Mucosa of descending colon (tissue), 3 donors: ENCODE measurements at regions not wholly inside any gene's neighbourhood (a gene's known extent, or its start where the extent isn't known, plus 50 kb on each side); places are given as distances from the start of the nearest gene placed in this dataset.

Experiments
- ATAC-seq: fragments of 200-7000 bp; cut with Tn5 transposase; one replicate; pipeline ENCODE4 v1.9.1; 2020; ENCODE audit warnings: mild to moderate bottlenecking, moderate library complexity
- DNase-seq, 3 donors: peaks; one replicate each; pipeline ENCODE4 v3.0.0-alpha.2; 2020
- H3K36me3 ChIP-seq: fragments of 200-600 bp; one replicate; pipeline ENCODE4 v1.8.0; 2021; ENCODE audit warnings: low read depth, mild to moderate bottlenecking
- H3K4me1 ChIP-seq: fragments of 200-600 bp; one replicate; pipeline ENCODE4 v1.8.0; 2021; ENCODE audit warnings: low read depth, mild to moderate bottlenecking
- H3K4me3 ChIP-seq: fragments of 200-600 bp; one replicate; pipeline ENCODE4 v1.8.0; 2021; ENCODE audit warnings: mild to moderate bottlenecking
- H3K9me3 ChIP-seq: fragments of 200-600 bp; one replicate; pipeline ENCODE4 v1.8.0; 2021; ENCODE audit warnings: mild to moderate bottlenecking
- CTCF ChIP-seq: fragments of 200-600 bp; IDR thresholded peaks from one replicate; pipeline ENCODE4 v1.8.0; 2022; ENCODE audit warnings: antibody characterized with exemption, mild to moderate bottlenecking
- intact Hi-C, 2 donors: fragments of 100-400 bp; cut with DNase I in 1 of 2; cut with micrococcal nuclease in 1 of 2; formaldehyde crosslinking; loops; one replicate each; pipeline versions ENCODE4 v1.11.0 to v1.11.1; 2022; cut with DNase I, micrococcal nuclease
- donor health status: DM: no; HTN: no; CAD: no; lungs with moderate emphysema.
- donor health status: DM: no; HTN: no; CAD: no.
- donor health status: DM: no; HTN: yes; CAD: no.

GRCh38 chr16:85443531-85443930, 169.6 kb upstream of the GSE1 start:
- DNase-seq: peak in 1 of 3 donors; percentile 31
- ATAC-seq: no peak
- intact Hi-C loops: no loop called here
- TF ChIP-seq CTCF: no peak
- Histone ChIP-seq H3K4me3 (no peak overlapping the region), H3K36me3 (no peaks in the 10 kb centered on the region), H3K9me3 (no peaks in the 10 kb centered on the region), H3K4me1 (peaks cover 33% of the 10 kb centered on the region)

- H3K9me3 ChIP-seq: no peaks in the 10 kb centered on the region
- ATAC-seq: peak; percentile 49
- H3K36me3 ChIP-seq: no peaks in the 10 kb centered on the region
- DNase-seq: peak; percentile 59 to 79 (median 72)
- intact Hi-C loops: no loop called here
- H3K4me3 ChIP-seq: no peak overlapping the region
- peaks cover 37% of the 10 kb centered on the region for H3K4me1 ChIP-seq
- no peak for TF ChIP-seq CTCF
Measured at GRCh38 chr16:85445064-85445778, 167.9 kb upstream of the GSE1 start.

- Histone ChIP-seq H3K4me1 (peaks cover 37% of the 10 kb centered on the region), H3K36me3 (no peaks in the 10 kb centered on the region), H3K4me3 (no peak overlapping the region), H3K9me3 (no peaks in the 10 kb centered on the region)
- peak; percentile 14 for ATAC-seq
- intact Hi-C loops: no loop called here
- DNase-seq: peak in 2 of 3 donors; percentile 58 to 69
- no peak for TF ChIP-seq CTCF
Measured at GRCh38 chr16:85445779-85446222, 167.3 kb upstream of the GSE1 start.

GRCh38 chr16:85446951-85447692, 166.0 kb upstream of the GSE1 start:
- Histone ChIP-seq H3K4me1 (peaks cover 39% of the 10 kb centered on the region), H3K36me3 (no peaks in the 10 kb centered on the region), H3K4me3 (no peak overlapping the region), H3K9me3 (no peaks in the 10 kb centered on the region)
- peak; percentile 55 for ATAC-seq
- intact Hi-C loops: no loop called here
- peak; percentile 65 to 81 (median 66) for DNase-seq
- TF ChIP-seq CTCF: no peak

- Histone ChIP-seq H3K36me3 (no peaks in the 10 kb centered on the region), H3K9me3 (no peaks in the 10 kb centered on the region), H3K4me3 (no peak overlapping the region), H3K4me1 (peaks cover 46% of the 10 kb centered on the region)
- no peak for ATAC-seq
- intact Hi-C loops: no loop called here
- no peak for DNase-seq
- TF ChIP-seq CTCF: no peak
Measured at GRCh38 chr16:85447693-85448313, 165.3 kb upstream of the GSE1 start.
